ENCODE measurements at regions not wholly inside any gene's neighbourhood (a gene's known extent, or its start where the extent isn't known, plus 50 kb on each side); places are given as distances from the start of the nearest gene placed in this dataset.

DNA sequence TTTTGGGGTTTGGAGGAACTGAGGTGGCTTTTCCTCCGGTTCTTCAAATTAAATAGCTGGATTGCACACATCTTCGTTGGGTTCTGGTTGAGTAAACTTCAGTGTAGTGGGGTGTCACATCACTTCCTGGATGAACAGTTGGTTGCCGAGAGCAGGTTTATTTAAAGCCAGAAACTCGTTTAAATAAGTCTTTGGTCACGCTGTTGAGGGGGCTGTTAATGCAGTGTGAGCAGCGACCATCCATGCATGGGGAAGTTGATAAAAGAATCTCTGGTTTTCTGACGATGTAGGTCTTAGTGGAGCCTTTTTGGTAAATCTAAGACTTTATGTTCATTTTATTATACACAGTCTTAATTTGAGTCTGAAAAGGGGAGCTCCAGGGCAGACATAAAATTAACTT, 351.2 kb upstream of the ARGLU1 start:
- no peak overlapping the region for H3K4me3 Mint-ChIP-seq
- peak overlapping the region; percentile 98 for H3K27ac ChIP-seq (ENCODE audit: low read depth, low read length)
- no peaks in the 10 kb centered on the region for H3K36me3 ChIP-seq (ENCODE audit: control insufficient read depth, insufficient read depth, low read length)
- no peaks in the 10 kb centered on the region for H3K9me3 Mint-ChIP-seq
- 36 to 57% methylated on average over 3 to 7 of the region's 7 CpGs for WGBS, 2 experiments (ENCODE audit: insufficient coverage in 1 of 2, insufficient read length in 1 of 2)
- no peaks in the 10 kb centered on the region for H3K4me1 ChIP-seq (ENCODE audit: control insufficient read depth, insufficient read depth, low read length)
- H3K4me1 Mint-ChIP-seq, result peaks cover 39% of the 10 kb centered on the region
- H3K4me3 ChIP-seq (ENCODE audit: low read length), result no peak overlapping the region
- peaks cover 34% of the 10 kb centered on the region for H3K27me3 Mint-ChIP-seq (ENCODE audit: insufficient read depth)
- no peaks in the 10 kb centered on the region for H3K9me3 ChIP-seq (ENCODE audit: control insufficient read depth, low read length)
- no peaks in the 10 kb centered on the region for H3K36me3 Mint-ChIP-seq (ENCODE audit: low read depth)
- no peak for DNase-seq
- TF ChIP-seq, protein P1, sequence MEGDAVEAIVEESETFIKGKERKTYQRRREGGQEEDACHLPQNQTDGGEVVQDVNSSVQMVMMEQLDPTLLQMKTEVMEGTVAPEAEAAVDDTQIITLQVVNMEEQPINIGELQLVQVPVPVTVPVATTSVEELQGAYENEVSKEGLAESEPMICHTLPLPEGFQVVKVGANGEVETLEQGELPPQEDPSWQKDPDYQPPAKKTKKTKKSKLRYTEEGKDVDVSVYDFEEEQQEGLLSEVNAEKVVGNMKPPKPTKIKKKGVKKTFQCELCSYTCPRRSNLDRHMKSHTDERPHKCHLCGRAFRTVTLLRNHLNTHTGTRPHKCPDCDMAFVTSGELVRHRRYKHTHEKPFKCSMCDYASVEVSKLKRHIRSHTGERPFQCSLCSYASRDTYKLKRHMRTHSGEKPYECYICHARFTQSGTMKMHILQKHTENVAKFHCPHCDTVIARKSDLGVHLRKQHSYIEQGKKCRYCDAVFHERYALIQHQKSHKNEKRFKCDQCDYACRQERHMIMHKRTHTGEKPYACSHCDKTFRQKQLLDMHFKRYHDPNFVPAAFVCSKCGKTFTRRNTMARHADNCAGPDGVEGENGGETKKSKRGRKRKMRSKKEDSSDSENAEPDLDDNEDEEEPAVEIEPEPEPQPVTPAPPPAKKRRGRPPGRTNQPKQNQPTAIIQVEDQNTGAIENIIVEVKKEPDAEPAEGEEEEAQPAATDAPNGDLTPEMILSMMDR (conservative IDR thresholded peaks at IDR 0.05), result no peak
- peaks cover 19% of the 10 kb centered on the region for H3K27me3 ChIP-seq (ENCODE audit: control insufficient read depth, insufficient read depth, low read length, poor library complexity, severe bottlenecking)
- H3K9ac ChIP-seq (ENCODE audit: extremely low read depth, low read length, poor library complexity, severe bottlenecking), result no peak overlapping the region
- no peak overlapping the region for H3K27ac Mint-ChIP-seq

DNA sequence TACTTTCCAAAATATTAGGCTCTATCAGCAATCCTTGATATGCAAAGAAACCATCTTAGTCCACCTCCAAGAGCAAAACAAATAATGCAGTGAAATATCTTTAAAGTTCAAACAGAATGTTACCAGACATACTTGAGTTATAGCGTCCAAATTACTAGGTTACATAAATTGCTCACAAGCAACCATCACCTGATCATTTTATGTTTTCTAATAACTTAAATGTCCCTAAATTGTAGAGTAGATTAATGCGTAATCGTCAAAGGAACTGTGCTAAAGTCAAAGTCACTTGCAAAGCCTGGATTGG, 350.6 kb upstream of the ARGLU1 start:
- Histone ChIP-seq H3K4me3 (ENCODE audit: low read length) (peak overlapping the region; percentile 76), H3K36me3 (ENCODE audit: control insufficient read depth, insufficient read depth, low read length) (no peaks in the 10 kb centered on the region), H3K4me1 (ENCODE audit: control insufficient read depth, insufficient read depth, low read length) (no peaks in the 10 kb centered on the region), H3K27me3 (ENCODE audit: control insufficient read depth, insufficient read depth, low read length, poor library complexity, severe bottlenecking) (peaks cover 19% of the 10 kb centered on the region), H3K9me3 (ENCODE audit: control insufficient read depth, low read length) (no peaks in the 10 kb centered on the region), H3K27ac (ENCODE audit: low read depth, low read length) (peak overlapping the region; percentile 98), H3K9ac (ENCODE audit: extremely low read depth, low read length, poor library complexity, severe bottlenecking) (no peak overlapping the region)
- TF ChIP-seq, protein P1 (conservative IDR thresholded peaks at IDR 0.05), result no peak
- Mint-ChIP-seq H3K27me3 (ENCODE audit: insufficient read depth) (peaks cover 38% of the 10 kb centered on the region), H3K9me3 (no peaks in the 10 kb centered on the region), H3K4me3 (no peak overlapping the region), H3K27ac (no peak overlapping the region), H3K4me1 (peaks cover 37% of the 10 kb centered on the region), H3K36me3 (ENCODE audit: low read depth) (no peaks in the 10 kb centered on the region)
- 76% methylated on average over 3 of the region's 3 CpGs; no CpG with 5 or more reads in 1 of the 2 experiments for WGBS, 2 experiments (ENCODE audit: insufficient coverage in 1 of 2, insufficient read length in 1 of 2)
- no peak for DNase-seq

DNA sequence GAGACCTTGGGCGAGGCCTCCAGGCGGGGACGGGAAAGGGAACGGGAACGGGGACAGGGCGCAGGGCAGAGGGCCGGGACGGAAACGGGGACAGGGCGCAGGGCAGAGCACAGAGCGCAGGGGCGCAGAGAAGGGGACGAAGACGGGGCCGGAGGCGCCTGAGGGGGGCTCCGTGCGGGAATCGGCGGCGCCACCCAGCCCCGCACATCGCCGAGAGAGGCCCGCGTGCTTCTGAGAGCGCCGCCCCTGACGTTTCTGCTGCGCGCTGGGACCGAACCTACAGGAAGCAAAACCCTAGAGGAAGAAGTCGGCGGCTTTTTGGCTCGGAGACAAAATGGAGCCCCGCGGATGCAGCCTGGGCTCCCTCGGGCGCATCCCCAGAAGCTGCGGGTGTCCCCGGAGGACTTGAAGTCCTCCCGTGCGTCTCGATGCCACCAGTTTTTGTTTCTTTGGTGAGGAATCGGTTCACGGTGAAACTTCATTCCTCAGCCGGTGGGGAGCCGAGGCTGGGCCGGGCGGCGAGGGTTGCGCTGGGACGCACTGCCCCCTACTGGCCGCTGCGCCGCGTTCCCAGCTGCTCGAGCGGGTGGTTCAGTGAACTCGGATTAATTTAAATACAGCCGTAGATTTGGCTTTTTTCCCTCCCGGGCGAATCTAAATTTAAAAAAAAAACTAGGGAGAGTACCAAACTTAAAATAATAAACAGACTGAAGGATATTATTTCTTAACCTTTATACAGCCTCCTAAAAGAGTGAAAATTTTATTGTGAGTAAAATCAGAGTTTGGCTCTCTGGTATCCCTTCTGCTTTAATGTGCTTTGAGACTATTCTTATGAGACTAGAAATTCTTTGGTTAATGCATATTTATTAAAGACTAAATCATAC, 350.0 kb upstream of the ARGLU1 start:
- peak overlapping the region; percentile 98 for H3K27ac ChIP-seq (ENCODE audit: low read depth, low read length)
- H3K36me3 ChIP-seq (ENCODE audit: control insufficient read depth, insufficient read depth, low read length), result no peaks in the 10 kb centered on the region
- H3K4me3 ChIP-seq (ENCODE audit: low read length), result peak overlapping the region; percentile 76
- TF ChIP-seq, protein P1 (conservative IDR thresholded peaks at IDR 0.05), result peak; percentile 98
- H3K4me1 Mint-ChIP-seq, result peaks cover 34% of the 10 kb centered on the region
- WGBS, 2 experiments (ENCODE audit: insufficient coverage in 1 of 2, insufficient read length in 1 of 2), result 3 to 5% methylated on average over 18 to 63 of the region's 63 CpGs
- no peaks in the 10 kb centered on the region for H3K9me3 ChIP-seq (ENCODE audit: control insufficient read depth, low read length)
- H3K9ac ChIP-seq (ENCODE audit: extremely low read depth, low read length, poor library complexity, severe bottlenecking), result peak overlapping the region; percentile 66
- peaks cover 19% of the 10 kb centered on the region for H3K27me3 ChIP-seq (ENCODE audit: control insufficient read depth, insufficient read depth, low read length, poor library complexity, severe bottlenecking)
- H3K36me3 Mint-ChIP-seq (ENCODE audit: low read depth), result no peaks in the 10 kb centered on the region
- H3K4me1 ChIP-seq (ENCODE audit: control insufficient read depth, insufficient read depth, low read length), result no peaks in the 10 kb centered on the region
- peak; percentile 94 for DNase-seq
- peak overlapping the region; percentile 88 for H3K27ac Mint-ChIP-seq
- H3K9me3 Mint-ChIP-seq, result no peaks in the 10 kb centered on the region
- H3K4me3 Mint-ChIP-seq, result peak overlapping the region; percentile 67
- peaks cover 40% of the 10 kb centered on the region for H3K27me3 Mint-ChIP-seq (ENCODE audit: insufficient read depth)
